ENCODE measurements at regions not wholly inside any gene's neighbourhood (a gene's known extent, or its start where the extent isn't known, plus 50 kb on each side); places are given as distances from the start of the nearest gene placed in this dataset.
"Not testable (repeated sequence)": the region's sequence is repeated elsewhere in the genome, so short reads cannot be mapped to it uniquely, and the experiment has no call there.

DNA sequence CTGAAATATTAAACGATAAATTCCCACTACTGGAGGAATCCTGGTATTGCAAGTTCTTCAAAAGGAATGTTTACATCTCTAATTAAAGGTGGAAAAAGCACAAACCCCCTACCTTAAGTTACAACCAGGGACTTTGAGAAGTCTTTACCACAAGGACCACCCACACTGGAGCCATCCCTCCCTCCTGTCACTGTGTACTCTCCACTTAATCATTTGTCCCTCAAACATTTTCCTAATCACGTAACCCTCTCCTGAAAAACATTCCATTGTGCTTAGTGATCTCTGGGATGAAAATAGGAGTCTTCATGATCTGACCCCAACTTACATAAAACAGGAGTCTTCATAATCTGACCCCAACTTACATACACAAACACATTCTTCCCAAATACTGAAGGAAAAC lies 85.7 kb downstream of the SUCLG1 start:
- DNase-seq: no peak

DNA sequence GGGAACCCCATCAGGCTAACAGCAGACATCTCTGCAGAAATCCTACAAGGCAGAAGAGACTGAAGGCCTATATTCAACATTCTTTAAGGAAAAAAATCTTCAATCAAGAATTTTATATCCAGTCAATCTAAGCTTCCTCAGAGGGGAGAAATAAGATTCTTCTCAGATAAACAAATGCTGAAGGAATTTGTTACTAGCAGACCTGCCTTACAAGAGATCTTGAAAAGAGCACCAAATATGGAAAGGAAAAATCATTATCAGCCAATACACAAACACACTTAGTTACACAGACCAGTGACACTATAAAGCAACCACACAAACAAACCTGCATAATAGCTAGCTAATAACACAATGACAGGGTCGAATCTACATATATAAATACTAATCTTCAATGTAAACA lies 96.5 kb downstream of the SUCLG1 start:
- DNase-seq: no peak

DNA sequence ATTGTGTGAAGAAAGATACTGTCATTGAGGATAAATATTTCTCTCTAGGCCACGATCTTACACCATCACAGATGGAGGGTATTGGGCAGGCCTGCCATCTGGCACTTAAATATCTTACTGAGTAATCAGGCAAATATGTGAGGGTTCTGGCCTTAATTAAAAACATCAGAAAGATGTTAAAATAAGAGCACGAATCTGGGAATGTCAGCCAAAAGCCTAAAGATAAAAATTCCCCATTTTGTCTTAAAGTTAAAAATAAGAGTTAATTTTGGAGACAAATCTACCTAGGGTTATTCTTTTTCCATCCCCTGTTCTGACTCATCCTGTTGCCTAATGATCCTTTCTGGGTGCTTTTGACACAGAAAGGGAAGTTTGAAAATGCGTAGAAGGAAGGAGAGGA lies 121.0 kb downstream of the SUCLG1 start:
- no peak for DNase-seq

DNA sequence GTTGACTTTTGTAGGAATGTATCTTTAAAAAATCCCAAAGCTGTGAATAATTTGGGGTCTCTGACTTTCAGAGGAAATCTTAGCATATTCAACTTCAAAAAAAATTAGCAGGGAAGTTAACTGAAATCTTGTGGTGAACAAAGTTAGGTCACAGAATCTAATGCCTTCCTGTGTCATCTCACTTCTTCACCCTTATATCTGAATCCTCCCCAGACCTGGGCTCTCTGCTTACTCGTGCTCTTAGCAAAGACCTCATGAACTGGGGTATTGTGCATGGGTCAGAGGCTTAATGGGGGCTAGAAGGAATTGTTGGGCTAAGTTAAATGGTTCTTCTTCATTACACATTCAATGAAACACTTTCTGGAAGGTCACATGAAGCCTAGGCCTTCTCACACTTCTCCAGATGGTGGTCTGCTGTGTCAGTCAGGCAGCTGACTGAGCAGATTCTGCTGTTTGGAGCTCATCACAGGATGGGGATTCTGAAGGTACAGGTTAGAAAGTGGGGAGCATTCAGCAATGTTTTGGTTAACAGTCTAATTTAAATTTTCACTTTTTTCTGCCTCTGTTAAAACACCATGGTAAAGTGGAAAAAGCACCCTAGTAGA lies 131.3 kb downstream of the SUCLG1 start:
- no peak for DNase-seq

- no peak for DNase-seq
Measured at GRCh38 chr2:84326831-84327432, 132.1 kb downstream of the SUCLG1 start.

DNA sequence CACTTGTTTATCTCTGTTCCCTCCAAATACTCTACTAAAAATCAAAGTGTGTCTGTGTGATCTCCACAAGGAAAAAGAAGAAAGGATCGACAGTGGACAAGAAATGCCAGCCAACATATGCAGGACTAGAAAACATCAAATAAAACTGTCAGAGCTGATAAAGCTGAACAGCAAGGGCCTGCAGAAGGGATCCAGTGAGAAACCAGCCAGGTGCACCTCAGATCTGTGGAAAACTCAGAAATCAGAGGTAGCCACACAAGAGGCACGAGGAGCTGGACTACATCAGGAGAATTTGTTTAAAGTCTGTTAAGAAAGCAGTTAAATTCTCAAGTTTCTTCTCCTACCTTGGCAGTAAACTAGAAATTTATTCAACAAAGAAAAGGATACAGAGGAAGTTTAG lies 135.2 kb downstream of the SUCLG1 start:
- no peak for DNase-seq

DNA sequence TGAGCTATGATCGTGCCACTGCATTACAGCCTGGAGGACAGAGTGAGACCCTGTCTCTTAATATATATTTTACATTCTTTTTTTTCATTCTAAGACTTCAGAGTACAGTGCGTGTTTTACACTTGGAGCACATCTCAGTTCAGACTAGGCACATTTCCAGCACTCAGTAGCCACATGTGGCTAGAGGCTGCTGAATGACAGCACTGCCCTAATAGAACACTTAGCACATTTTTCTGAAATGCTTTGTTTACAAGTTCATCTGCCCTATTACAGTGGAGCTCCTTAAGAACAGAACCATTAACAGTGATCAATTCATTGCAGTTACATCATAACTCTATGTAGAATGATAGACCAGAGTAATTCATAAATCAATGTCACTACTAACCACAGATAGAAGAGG lies 138.1 kb downstream of the SUCLG1 start:
- DNase-seq: no peak

- DNase-seq: no peak
Measured at GRCh38 chr2:84319581-84319980, 139.5 kb downstream of the SUCLG1 start.

GRCh38 chr2:84317135-84317534 lies 141.9 kb downstream of the SUCLG1 start:
- DNase-seq: no peak

DNA sequence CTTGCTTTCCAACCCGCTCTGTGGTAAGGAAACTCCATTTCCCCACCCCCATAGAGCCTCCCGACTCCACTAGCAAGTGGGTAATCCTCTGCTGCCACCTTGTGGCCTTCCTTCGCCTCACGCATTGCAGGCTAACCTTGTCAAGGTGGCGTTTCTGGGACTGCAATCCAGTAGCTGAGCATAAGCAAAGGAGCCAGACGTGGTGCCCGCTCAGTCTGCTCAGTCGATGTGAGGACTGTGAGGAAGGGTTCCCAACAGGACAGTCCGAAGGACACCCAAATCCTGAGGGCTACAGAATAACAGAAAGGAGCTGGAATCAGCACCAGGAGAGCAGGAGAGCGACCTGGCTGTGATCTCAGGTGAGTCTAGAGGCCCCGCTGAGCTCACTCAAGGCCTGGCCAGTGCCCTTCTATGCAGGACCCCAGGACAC lies 144.2 kb downstream of the SUCLG1 start:
- DNase-seq: peak; percentile 76

GRCh38 chr2:84314250-84314649 lies 144.8 kb downstream of the SUCLG1 start:
- no peak for DNase-seq

GRCh38 chr2:84309281-84309680 lies 149.8 kb downstream of the SUCLG1 start:
- DNase-seq: no peak

DNA sequence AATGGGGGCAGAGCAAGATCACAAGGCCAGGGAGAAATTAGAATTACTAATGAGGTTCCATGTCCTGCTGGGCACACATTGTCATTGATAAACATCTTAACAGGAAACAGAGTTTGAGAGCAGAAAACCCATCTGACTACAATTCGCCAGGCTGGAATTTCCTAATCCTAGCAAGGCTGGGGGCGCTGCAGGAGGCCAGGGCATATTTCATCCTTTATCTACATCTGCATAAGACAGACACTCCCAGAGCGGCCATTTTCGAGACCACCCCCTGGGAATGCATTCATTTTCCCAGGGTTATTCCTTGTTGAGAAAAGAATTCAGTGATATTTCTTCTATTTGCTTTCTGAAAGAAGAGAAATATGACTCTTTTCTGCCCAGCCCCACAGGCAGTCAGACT lies 152.7 kb downstream of the SUCLG1 start:
- no peak for DNase-seq

DNA sequence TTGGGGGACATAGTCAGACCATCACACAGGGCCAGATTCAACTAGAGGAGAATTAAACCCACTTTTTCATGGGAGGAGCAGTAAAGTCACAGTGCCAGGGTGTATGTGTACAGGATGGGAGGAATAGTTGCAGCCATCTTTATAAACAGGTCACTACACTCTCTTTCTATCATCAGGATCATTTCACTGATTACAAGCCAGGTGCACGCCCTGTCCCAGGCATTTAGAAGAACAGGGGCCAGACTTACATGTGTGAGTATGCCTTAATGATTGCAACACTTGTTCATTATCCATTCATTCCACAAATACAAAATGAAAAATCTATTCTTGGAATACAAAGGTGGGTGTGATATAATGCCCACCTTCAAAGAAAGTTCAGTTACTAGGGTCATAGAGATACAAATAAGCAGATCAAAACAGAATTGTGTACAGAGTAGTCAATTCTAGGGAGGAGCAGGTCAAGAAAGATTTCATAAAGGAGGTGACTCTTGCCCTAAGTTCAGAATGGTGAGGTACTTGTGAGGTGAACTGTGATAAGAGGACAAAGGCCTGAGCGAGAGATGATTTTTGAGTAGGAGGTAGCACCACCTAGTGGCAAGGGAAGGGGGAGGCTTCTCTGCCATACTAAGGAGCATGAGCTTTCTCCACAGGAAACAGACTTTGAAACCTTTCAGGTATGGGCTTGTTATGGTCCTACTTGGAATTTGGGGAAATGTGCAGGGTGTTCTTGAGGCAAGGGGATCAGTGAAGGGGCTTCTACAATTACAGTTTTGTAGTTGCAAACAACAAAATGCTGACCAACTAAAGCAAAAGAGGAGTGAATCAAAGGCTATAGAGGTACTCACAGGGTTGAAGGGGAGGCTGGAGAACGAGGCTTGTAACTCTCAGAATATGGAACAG lies 156.3 kb downstream of the SUCLG1 start:
- peak; percentile 24 for DNase-seq

DNA sequence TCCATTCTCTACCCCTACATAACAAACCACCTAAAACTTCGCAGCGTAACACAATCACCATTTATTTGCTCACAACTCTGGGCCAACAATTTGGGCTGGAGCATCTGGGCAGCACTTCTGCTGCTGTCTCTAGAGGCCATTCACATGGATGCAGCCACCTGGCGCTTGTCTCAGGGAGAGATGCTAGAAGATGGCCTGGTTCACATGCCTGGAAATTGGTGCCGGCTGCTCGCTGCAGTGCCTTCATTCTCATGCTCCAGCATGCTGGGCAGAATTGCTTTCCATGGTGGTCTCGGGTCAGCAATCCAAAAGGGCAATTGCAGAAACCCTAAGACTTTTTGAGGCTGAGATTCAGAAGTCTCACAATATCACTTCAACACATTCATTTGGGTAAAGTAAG lies 157.4 kb downstream of the SUCLG1 start:
- DNase-seq: no peak

GRCh38 chr2:84300696-84301029 lies 158.4 kb downstream of the SUCLG1 start:
- no peak for DNase-seq

- not testable (repeated sequence) for DNase-seq
Measured at GRCh38 chr2:84300001-84300695, 158.9 kb downstream of the SUCLG1 start.

- DNase-seq: no peak
Measured at GRCh38 chr2:84299211-84299775, 159.8 kb downstream of the SUCLG1 start.

- no peak for DNase-seq
Measured at GRCh38 chr2:84297155-84297554, 161.9 kb downstream of the SUCLG1 start.

DNA sequence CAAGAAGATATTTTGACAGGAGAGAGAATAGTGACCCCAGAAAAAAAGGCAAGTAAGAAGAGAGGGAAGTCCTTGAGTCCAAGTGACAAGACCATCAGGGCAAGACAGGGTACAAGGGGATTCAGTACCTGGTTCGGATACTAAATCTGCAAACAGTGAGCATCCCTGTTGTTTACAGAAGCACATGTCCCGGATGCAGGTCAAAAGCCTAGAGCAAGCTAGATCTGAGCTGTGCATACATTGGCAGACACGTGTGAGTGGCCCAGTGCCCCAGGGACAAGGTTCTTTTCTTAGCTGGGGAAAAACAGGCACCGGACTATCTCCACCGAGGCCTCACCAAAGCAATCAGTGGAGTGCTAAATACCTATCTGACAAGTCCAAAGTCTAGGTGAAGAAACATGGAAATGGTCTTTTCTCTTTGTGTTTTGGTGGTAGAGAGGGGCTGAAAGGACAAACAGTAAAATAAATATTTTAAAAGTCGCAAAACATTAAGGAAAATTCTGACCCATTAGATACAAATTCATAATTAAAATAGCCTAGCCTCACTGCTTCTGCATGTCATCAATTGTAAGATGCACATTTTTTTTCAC lies 165.2 kb downstream of the SUCLG1 start:
- DNase-seq: no peak

DNA sequence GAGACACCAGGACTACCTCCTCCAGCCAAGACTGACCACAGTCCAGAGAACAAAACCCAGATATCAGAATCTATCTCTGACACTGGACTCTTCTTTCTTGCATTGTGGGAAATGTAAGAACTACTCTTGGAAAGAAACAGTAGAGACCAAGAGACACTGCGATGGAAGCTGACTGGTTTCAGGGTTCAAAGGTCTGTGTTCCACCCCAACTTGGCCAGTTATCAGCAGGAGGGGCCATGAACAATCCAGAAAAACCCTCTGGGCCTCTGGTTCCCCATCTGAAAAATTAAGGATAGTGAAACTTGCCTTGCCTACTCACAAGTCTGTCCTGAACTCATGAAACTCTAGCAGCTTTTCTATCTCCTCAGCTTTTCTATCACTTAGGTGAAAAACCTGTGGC lies 166.5 kb downstream of the SUCLG1 start:
- DNase-seq: no peak

DNA sequence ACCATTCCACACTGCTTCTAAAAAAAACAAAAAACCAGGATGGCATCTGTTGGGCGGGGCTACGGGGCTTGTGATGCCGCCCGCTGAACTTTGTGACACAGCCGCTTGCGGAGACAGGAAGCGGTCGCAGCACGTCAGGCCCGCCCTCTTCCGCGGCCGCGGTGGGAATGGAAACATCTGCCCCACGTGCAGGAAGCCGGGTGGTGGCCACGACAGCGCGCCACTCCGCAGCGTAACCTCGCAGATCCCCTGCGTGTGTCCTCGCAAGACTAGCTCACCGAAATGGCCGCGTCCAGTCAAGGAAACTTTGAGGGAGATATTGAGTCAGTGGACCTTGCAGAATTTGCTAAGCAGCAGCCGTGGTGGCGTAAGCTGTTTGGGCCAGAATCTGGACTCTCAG lies 168.5 kb downstream of the SUCLG1 start:
- no peak for DNase-seq

- DNase-seq: no peak
Measured at GRCh38 chr2:84288293-84288692, 170.8 kb downstream of the SUCLG1 start.
